ENCODE measurements at regions not wholly inside any gene's neighbourhood (a gene's known extent, or its start where the extent isn't known, plus 50 kb on each side); places are given as distances from the start of the nearest gene placed in this dataset.

DNA sequence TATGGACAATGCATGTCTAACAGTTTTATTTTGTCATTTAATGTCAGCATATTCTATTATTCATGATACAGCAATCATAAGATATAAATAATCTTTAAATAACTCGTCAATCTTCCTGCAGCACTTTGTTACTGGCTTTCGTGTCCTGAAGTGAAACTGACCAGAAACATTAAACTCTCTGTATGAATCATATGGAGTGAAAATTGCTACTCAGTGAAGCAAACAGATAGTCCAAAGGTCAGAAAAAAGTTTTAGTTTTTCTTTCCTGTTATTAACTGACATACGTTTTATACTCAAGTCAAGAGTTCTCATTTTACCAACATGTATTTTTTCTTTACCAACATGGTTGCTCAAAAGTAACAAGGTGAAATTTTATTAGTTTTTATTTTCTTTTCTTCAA lies 106.8 kb upstream of the GALNT5 start:
- ATAC-seq (no peak), DNase-seq (no peak)
- intact Hi-C loops (cut with DNase I) = no loop called here
- Histone ChIP-seq H3K9me3 (no peaks in the 10 kb centered on the region), H3K4me3 (no peak overlapping the region), H3K27me3 (no peaks in the 10 kb centered on the region), H3K27ac (no peak overlapping the region), H3K4me1 (no peaks in the 10 kb centered on the region), H3K36me3 (no peaks in the 10 kb centered on the region)
- TF ChIP-seq, protein P1, sequence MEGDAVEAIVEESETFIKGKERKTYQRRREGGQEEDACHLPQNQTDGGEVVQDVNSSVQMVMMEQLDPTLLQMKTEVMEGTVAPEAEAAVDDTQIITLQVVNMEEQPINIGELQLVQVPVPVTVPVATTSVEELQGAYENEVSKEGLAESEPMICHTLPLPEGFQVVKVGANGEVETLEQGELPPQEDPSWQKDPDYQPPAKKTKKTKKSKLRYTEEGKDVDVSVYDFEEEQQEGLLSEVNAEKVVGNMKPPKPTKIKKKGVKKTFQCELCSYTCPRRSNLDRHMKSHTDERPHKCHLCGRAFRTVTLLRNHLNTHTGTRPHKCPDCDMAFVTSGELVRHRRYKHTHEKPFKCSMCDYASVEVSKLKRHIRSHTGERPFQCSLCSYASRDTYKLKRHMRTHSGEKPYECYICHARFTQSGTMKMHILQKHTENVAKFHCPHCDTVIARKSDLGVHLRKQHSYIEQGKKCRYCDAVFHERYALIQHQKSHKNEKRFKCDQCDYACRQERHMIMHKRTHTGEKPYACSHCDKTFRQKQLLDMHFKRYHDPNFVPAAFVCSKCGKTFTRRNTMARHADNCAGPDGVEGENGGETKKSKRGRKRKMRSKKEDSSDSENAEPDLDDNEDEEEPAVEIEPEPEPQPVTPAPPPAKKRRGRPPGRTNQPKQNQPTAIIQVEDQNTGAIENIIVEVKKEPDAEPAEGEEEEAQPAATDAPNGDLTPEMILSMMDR (IDR thresholded peaks at IDR 0.05) = no peak

DNA sequence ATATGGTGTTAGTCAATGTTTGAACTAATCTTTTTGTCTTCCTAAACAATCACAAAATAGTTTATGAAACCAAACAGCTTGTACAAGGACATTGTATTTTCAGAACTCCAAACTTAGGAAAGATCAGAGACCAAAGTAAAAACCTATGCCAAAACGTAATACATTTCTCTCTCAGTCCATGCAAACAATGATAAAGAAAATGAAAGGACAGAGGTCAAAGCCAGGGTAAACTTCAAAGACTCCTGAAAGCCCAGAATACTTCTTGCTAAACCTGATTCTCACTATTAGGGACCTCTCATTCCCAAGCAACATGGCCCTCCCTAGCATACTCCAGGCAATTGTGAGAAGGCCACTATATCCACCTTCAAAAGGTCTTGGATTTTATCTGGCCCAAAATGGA lies 105.1 kb upstream of the GALNT5 start:
- no peaks in the 10 kb centered on the region for H3K36me3 ChIP-seq
- no peak overlapping the region for H3K27ac ChIP-seq
- DNase-seq (no peak), ATAC-seq (no peak)
- intact Hi-C loops (cut with DNase I) = no loop called here
- H3K4me3 ChIP-seq = no peak overlapping the region
- TF ChIP-seq, protein P1 (IDR thresholded peaks at IDR 0.05) = no peak
- no peaks in the 10 kb centered on the region for H3K9me3 ChIP-seq
- no peaks in the 10 kb centered on the region for H3K4me1 ChIP-seq
- H3K27me3 ChIP-seq = no peaks in the 10 kb centered on the region

DNA sequence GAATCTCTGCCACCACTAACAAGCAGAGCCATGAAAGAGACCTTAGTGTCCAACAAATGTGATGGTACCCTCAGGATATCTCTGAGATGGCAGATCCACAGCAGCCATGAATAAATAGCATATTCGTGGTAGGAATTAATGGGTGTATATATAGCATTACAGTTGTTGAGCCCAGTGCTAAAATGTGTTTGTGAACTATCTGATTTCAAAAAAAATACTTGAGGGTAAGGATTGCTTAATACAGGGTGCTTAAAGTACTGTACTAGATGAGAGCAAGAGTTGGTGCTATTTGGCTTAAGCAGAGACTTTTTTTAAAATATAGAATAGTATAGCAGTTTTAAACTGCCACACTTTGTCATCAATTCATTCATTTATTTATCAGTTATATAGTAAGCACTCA lies 101.5 kb upstream of the GALNT5 start:
- intact Hi-C loops (cut with DNase I) = no loop called here
- Histone ChIP-seq H3K27ac (no peak overlapping the region), H3K27me3 (no peaks in the 10 kb centered on the region), H3K9me3 (no peaks in the 10 kb centered on the region), H3K4me3 (no peak overlapping the region), H3K36me3 (no peaks in the 10 kb centered on the region), H3K4me1 (no peaks in the 10 kb centered on the region)
- DNase-seq (no peak), ATAC-seq (peak; percentile 50)
- TF ChIP-seq, protein P1 (IDR thresholded peaks at IDR 0.05) = no peak

DNA sequence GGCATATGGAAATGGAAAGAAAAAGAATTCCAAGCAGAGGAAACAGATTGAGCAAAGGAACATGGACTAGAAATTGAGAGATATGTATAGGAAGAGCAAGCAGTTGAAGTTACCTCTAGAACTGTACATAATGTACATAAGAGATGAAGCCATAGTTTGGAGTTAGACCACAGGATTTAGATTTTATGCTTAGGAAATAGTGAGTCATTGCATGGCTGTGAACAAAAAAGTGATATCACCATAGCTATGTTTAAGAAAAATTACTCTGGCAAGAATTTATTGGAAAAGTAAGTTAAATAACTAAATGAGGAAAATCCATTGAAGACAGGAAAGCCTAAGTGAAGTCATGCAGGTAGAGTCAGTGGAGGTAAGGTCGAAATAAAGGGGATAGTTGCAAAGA lies 99.4 kb upstream of the GALNT5 start:
- Histone ChIP-seq H3K4me3 (no peak overlapping the region), H3K4me1 (no peaks in the 10 kb centered on the region), H3K36me3 (no peaks in the 10 kb centered on the region), H3K27me3 (no peaks in the 10 kb centered on the region), H3K9me3 (no peaks in the 10 kb centered on the region), H3K27ac (no peak overlapping the region)
- TF ChIP-seq, protein P1 (IDR thresholded peaks at IDR 0.05) = no peak
- ATAC-seq (no peak), DNase-seq (no peak)
- intact Hi-C loops (cut with DNase I) = no loop called here

DNA sequence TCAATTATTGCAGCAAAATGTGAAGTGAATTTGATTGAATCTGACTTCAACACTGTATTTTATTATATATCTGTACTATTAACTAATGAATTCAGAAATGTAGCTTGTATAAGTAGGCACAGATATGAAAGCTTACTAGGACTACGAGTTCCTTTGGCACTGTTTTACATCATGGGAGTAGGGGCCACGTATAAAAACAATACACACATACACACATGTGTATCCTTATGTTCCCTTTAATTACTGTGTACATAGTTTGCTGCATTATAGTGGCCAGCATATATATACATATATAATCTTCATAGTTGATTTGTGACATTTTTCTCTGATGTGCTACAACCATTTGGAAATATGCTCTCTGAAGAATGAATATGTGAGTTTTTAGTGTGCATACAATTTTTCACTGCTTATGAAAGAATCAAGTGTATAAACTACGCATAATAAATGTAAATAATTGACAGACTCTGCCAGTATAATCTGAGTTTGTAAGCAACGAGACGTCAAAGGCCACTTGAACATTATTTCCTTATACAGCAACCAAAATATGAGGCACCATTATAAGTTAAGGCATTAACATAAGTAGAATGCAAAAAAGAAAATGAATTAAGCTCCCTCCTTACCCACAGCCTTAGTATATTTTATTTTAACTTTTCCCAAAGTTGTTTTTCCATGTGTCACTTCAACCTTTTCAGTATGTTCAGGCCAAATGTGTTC lies 98.1 kb upstream of the GALNT5 start:
- TF ChIP-seq, protein P1 (IDR thresholded peaks at IDR 0.05) = no peak
- Histone ChIP-seq H3K27ac (no peak overlapping the region), H3K4me1 (no peaks in the 10 kb centered on the region), H3K9me3 (peaks cover 0 to under 1% of the 10 kb centered on the region in 2 donors), H3K36me3 (no peaks in the 10 kb centered on the region), H3K4me3 (no peak overlapping the region), H3K27me3 (no peaks in the 10 kb centered on the region)
- DNase-seq = no peak
- ATAC-seq = no peak
- intact Hi-C loops (cut with DNase I) = no loop called here

All from left lung (tissue), 4 donors.